MM.1S (cell line): ENCODE measurements at regions not wholly inside any gene's neighbourhood (a gene's known extent, or its start where the extent isn't known, plus 50 kb on each side); places are given as distances from the start of the nearest gene placed in this dataset.

Source experiments
- DNase-seq: peaks from one replicate; pipeline ENCODE4 v3.0.0-alpha.2; 2015
- H2AFZ ChIP-seq: fragments of 300-600 bp; sonication (generic); 2 replicates; pipeline ENCODE4 v1.6.0; 2016; ENCODE audit warnings: antibody characterized with exemption, low read length
- H3F3A ChIP-seq: fragments of 300-600 bp; sonication (generic); 2 replicates; pipeline ENCODE4 v1.6.1; 2016; ENCODE audit warnings: mild to moderate bottlenecking, antibody characterized with exemption, low read length, moderate library complexity, mixed read lengths; ENCODE audit not compliant: insufficient read depth
- H3K27ac ChIP-seq: fragments of 300-600 bp; sonication (generic); 2 replicates; pipeline ENCODE4 v1.5.1; 2016; ENCODE audit warnings: mild to moderate bottlenecking, low read length
- H3K27me3 ChIP-seq: fragments of 300-600 bp; sonication (generic); replicated peaks from 2 replicates; pipeline ENCODE4 v1.6.0; 2016; ENCODE audit warnings: low read length; ENCODE audit not compliant: insufficient read depth
- H3K36me3 ChIP-seq: fragments of 300-600 bp; sonication (generic); replicated peaks from 2 replicates; pipeline ENCODE4 v1.6.1; 2016; ENCODE audit warnings: mild to moderate bottlenecking, low read length, mixed read lengths; ENCODE audit not compliant: insufficient read depth
- H3K4me1 ChIP-seq: fragments of 300-600 bp; sonication (generic); 2 replicates; pipeline ENCODE4 v1.6.1; 2016; ENCODE audit warnings: low read length, mixed read lengths
- H3K4me2 ChIP-seq: fragments of 300-600 bp; sonication (generic); 2 replicates; pipeline ENCODE4 v1.6.0; 2016; ENCODE audit warnings: low read depth, low read length
- H3K4me3 ChIP-seq: fragments of 300-600 bp; sonication (generic); 2 replicates; pipeline ENCODE4 v1.5.1; 2016; ENCODE audit warnings: low read length, mixed read lengths
- H3K79me2 ChIP-seq: fragments of 300-600 bp; sonication (generic); 2 replicates; pipeline ENCODE4 v1.6.1; 2016; ENCODE audit warnings: mixed run types, low read length, mixed read lengths
- H3K9ac ChIP-seq: fragments of 300-600 bp; sonication (generic); 2 replicates; pipeline ENCODE4 v1.6.1; 2016; ENCODE audit warnings: low read length, mixed read lengths
- H3K9me2 ChIP-seq: fragments of 300-600 bp; sonication (generic); replicated peaks from 2 replicates; pipeline ENCODE4 v1.6.1; 2016; ENCODE audit warnings: mild to moderate bottlenecking, low read length, mixed read lengths; ENCODE audit not compliant: insufficient read depth
- H3K9me3 ChIP-seq: fragments of 300-600 bp; sonication (generic); replicated peaks from 2 replicates; pipeline ENCODE4 v1.6.1; 2016; ENCODE audit warnings: mild to moderate bottlenecking, low read length, mixed read lengths; ENCODE audit not compliant: insufficient read depth
- H4K20me1 ChIP-seq: fragments of 300-600 bp; sonication (generic); 2 replicates; pipeline ENCODE4 v1.6.1; 2016; ENCODE audit warnings: mild to moderate bottlenecking, low read length, moderate library complexity, mixed read lengths; ENCODE audit not compliant: insufficient read depth
- CTCF ChIP-seq: fragments of 300-600 bp; sonication (generic); IDR thresholded peaks from 2 replicates; pipeline ENCODE4 v1.5.1; 2016; ENCODE audit warnings: antibody characterized with exemption, low read length, mixed read lengths
- EZH2 ChIP-seq: fragments of 300-600 bp; sonication (generic); optimal IDR thresholded peaks from 2 replicates; pipeline ENCODE3; 2017; ENCODE audit warnings: low read depth, mild to moderate bottlenecking, antibody characterized with exemption, low read length, mixed read lengths
- EZH2phosphoT487 ChIP-seq: fragments of 300-600 bp; sonication (generic); IDR thresholded peaks from 2 replicates; pipeline ENCODE4 v1.6.1; 2018; ENCODE audit warnings: antibody characterized with exemption, low read length

GRCh38 chr12:115335594-115335993 is 651.6 kb upstream of the TBX3 start:
- Histone ChIP-seq H3K4me3 (no peak overlapping the region), H3K9me3 (no peaks in the 10 kb centered on the region), H3K27ac (no peak overlapping the region), H4K20me1 (no peaks in the 10 kb centered on the region), H3K36me3 (no peaks in the 10 kb centered on the region), H3F3A (no peaks in the 10 kb centered on the region), H2AFZ (no peak overlapping the region), H3K4me2 (no peak overlapping the region), H3K9me2 (no peaks in the 10 kb centered on the region), H3K27me3 (no peaks in the 10 kb centered on the region), H3K79me2 (no peaks in the 10 kb centered on the region), H3K4me1 (no peaks in the 10 kb centered on the region), H3K9ac (no peak overlapping the region)
- TF ChIP-seq EZH2phosphoT487 (no peak), CTCF (no peak), EZH2 (no peak)
- no peak for DNase-seq

- Histone ChIP-seq H3K4me2 (no peak overlapping the region), H3K4me3 (no peak overlapping the region), H3F3A (no peaks in the 10 kb centered on the region), H4K20me1 (no peaks in the 10 kb centered on the region), H3K27me3 (no peaks in the 10 kb centered on the region), H2AFZ (no peak overlapping the region), H3K36me3 (no peaks in the 10 kb centered on the region), H3K27ac (no peak overlapping the region), H3K9me3 (no peaks in the 10 kb centered on the region), H3K9ac (no peak overlapping the region), H3K79me2 (no peaks in the 10 kb centered on the region), H3K9me2 (no peaks in the 10 kb centered on the region), H3K4me1 (no peaks in the 10 kb centered on the region)
- no peak for TF ChIP-seq EZH2
- TF ChIP-seq CTCF: no peak
- no peak for TF ChIP-seq EZH2phosphoT487
- DNase-seq: no peak
Observed at GRCh38 chr12:115335048-115335447, 651.1 kb upstream of the TBX3 start.

- H3K9me3 ChIP-seq: no peaks in the 10 kb centered on the region
- H3K27me3 ChIP-seq: no peaks in the 10 kb centered on the region
- H3F3A ChIP-seq: no peaks in the 10 kb centered on the region
- DNase-seq: no peak
- no peaks in the 10 kb centered on the region for H4K20me1 ChIP-seq
- no peak overlapping the region for H2AFZ ChIP-seq
- H3K4me3 ChIP-seq: no peak overlapping the region
- no peak overlapping the region for H3K4me2 ChIP-seq
- no peaks in the 10 kb centered on the region for H3K79me2 ChIP-seq
- no peak overlapping the region for H3K9ac ChIP-seq
- H3K9me2 ChIP-seq: no peaks in the 10 kb centered on the region
- TF ChIP-seq EZH2 (no peak), EZH2phosphoT487 (no peak), CTCF (no peak)
- no peaks in the 10 kb centered on the region for H3K36me3 ChIP-seq
- no peaks in the 10 kb centered on the region for H3K4me1 ChIP-seq
- H3K27ac ChIP-seq: no peak overlapping the region
Observed at GRCh38 chr12:115332945-115333344, 649.0 kb upstream of the TBX3 start.

GRCh38 chr12:115325858-115326257 is 641.9 kb upstream of the TBX3 start:
- no peak overlapping the region for H3K4me2 ChIP-seq
- no peak overlapping the region for H3K4me3 ChIP-seq
- H4K20me1 ChIP-seq: no peaks in the 10 kb centered on the region
- H3K27me3 ChIP-seq: no peaks in the 10 kb centered on the region
- H3K9me3 ChIP-seq: no peaks in the 10 kb centered on the region
- H3K27ac ChIP-seq: no peak overlapping the region
- no peaks in the 10 kb centered on the region for H3K79me2 ChIP-seq
- no peaks in the 10 kb centered on the region for H3K4me1 ChIP-seq
- DNase-seq: no peak
- no peaks in the 10 kb centered on the region for H3K36me3 ChIP-seq
- no peaks in the 10 kb centered on the region for H3F3A ChIP-seq
- TF ChIP-seq CTCF (no peak), EZH2 (no peak), EZH2phosphoT487 (no peak)
- H3K9me2 ChIP-seq: no peaks in the 10 kb centered on the region
- no peak overlapping the region for H3K9ac ChIP-seq
- H2AFZ ChIP-seq: no peak overlapping the region
